Prostate gland (tissue), 2 donors: ENCODE measurements at regions not wholly inside any gene's neighbourhood (a gene's known extent, or its start where the extent isn't known, plus 50 kb on each side); places are given as distances from the start of the nearest gene placed in this dataset.

Source experiments
- CTCF ChIP-seq, 4 experiments: fragments of 200-600 bp in 2 of 4; fragments of 450-650 bp in 2 of 4; sonication (generic) in 2 of 4; IDR thresholded peaks; 1 replicate in 3 of 4; 2 replicates in 1 of 4; pipeline ENCODE4 v1.5.1; 2016 to 2019; ENCODE audit warnings: antibody characterized with exemption in 4 of 4, mild to moderate bottlenecking in 2 of 4, moderate library complexity in 2 of 4
- POLR2A ChIP-seq: fragments of 450-650 bp; IDR thresholded peaks from one replicate; pipeline ENCODE4 v1.6.1; 2016; ENCODE audit warnings: antibody characterized with exemption, mild to moderate bottlenecking
- POLR2AphosphoS5 ChIP-seq: sonication (generic); formaldehyde crosslinking; IDR thresholded peaks from one replicate; pipeline ENCODE4 v1.6.1; 2017; ENCODE audit warnings: antibody characterized with exemption

GRCh38 chr18:41207706-41208105, 747.3 kb upstream of the PIK3C3 start:
- no peak for TF ChIP-seq CTCF (IDR thresholded peaks at IDR 0.05)
- no peak for TF ChIP-seq POLR2A
- TF ChIP-seq POLR2AphosphoS5, result no peak
